Upper lobe of right lung (tissue), 1 donor: ENCODE measurements at regions not wholly inside any gene's neighbourhood (a gene's known extent, or its start where the extent isn't known, plus 50 kb on each side); places are given as distances from the start of the nearest gene placed in this dataset.
"Not testable (repeated sequence)": the region's sequence is repeated elsewhere in the genome, so short reads cannot be mapped to it uniquely, and the experiment has no call there.

Experiments
- ATAC-seq: fragments of 200-7000 bp; cut with Tn5 transposase; one replicate; pipeline ENCODE4 v1.9.1; 2020; ENCODE audit warnings: mild to moderate bottlenecking, moderate library complexity
- DNase-seq: peaks from one replicate; pipeline ENCODE4 v3.0.0-alpha.2; 2020
- H3K27ac ChIP-seq: fragments of 200-600 bp; one replicate; pipeline ENCODE4 v1.8.0; 2022
- H3K27me3 ChIP-seq: fragments of 200-600 bp; one replicate; pipeline ENCODE4 v1.8.0; 2022; ENCODE audit warnings: mild to moderate bottlenecking
- H3K36me3 ChIP-seq: fragments of 200-600 bp; one replicate; pipeline ENCODE4 v1.8.0; 2022
- H3K4me1 ChIP-seq: fragments of 200-600 bp; one replicate; pipeline ENCODE4 v1.8.0; 2022
- H3K4me3 ChIP-seq: fragments of 200-600 bp; one replicate; pipeline ENCODE4 v1.8.0; 2022; ENCODE audit warnings: mild to moderate bottlenecking
- H3K9me3 ChIP-seq: fragments of 200-600 bp; one replicate; pipeline ENCODE4 v1.8.0; 2022
- CTCF ChIP-seq: fragments of 200-600 bp; IDR thresholded peaks from one replicate; pipeline ENCODE4 v1.8.0; 2022; ENCODE audit warnings: antibody characterized with exemption
- intact Hi-C: fragments of 100-400 bp; cut with DNase I; formaldehyde crosslinking; loops from one replicate; pipeline ENCODE4 v1.11.0; 2022
- donor health status: DM: no; HTN: yes; CAD: no; lungs with severe emphysema.

- TF ChIP-seq CTCF = no peak
- no peak overlapping the region for H3K4me3 ChIP-seq
- intact Hi-C loops = no loop called here
- ATAC-seq = no peak
- no peaks in the 10 kb centered on the region for H3K36me3 ChIP-seq
- H3K4me1 ChIP-seq = no peaks in the 10 kb centered on the region
- H3K27ac ChIP-seq = no peak overlapping the region
- H3K9me3 ChIP-seq = no peaks in the 10 kb centered on the region
- DNase-seq = no peak
- H3K27me3 ChIP-seq = no peaks in the 10 kb centered on the region
Measured at GRCh38 chr21:28025111-28025510, 967.6 kb downstream of the LTN1 start.

GRCh38 chr21:28018741-28019669 is 973.7 kb downstream of the LTN1 start:
- no peaks in the 10 kb centered on the region for H3K36me3 ChIP-seq
- peak; percentile 44 for ATAC-seq
- no peak for TF ChIP-seq CTCF
- no peak overlapping the region for H3K4me3 ChIP-seq
- no peaks in the 10 kb centered on the region for H3K4me1 ChIP-seq
- H3K9me3 ChIP-seq = no peaks in the 10 kb centered on the region
- DNase-seq = no peak
- H3K27me3 ChIP-seq = no peaks in the 10 kb centered on the region
- H3K27ac ChIP-seq = no peak overlapping the region
- intact Hi-C loops = no loop called here

GRCh38 chr21:28018213-28018612 is 974.5 kb downstream of the LTN1 start:
- H3K9me3 ChIP-seq = no peaks in the 10 kb centered on the region
- H3K36me3 ChIP-seq = no peaks in the 10 kb centered on the region
- H3K4me3 ChIP-seq = no peak overlapping the region
- no peak overlapping the region for H3K27ac ChIP-seq
- H3K27me3 ChIP-seq = no peaks in the 10 kb centered on the region
- no peaks in the 10 kb centered on the region for H3K4me1 ChIP-seq
- DNase-seq = no peak
- TF ChIP-seq CTCF = no peak
- intact Hi-C loops = no loop called here
- ATAC-seq = no peak

DNA sequence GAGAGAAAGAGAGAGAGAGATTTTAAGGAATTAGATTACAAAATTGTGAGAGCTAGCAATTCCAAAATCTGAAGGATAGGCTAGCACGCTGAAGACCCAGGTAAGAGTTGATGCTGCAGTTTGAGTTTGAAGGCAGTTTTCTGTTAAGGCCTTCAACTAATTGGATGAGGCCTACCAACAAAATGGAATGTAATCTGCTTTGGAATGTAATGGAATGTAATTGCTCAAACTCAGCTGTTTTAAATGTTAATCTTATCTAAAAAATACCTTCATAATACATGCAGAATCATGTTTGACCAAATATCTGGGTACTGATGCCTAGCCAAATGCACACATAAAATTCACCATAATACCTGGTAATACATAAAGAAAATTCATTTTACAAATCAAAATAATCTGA is 976.1 kb downstream of the LTN1 start:
- no peaks in the 10 kb centered on the region for H3K27me3 ChIP-seq
- no peak overlapping the region for H3K27ac ChIP-seq
- intact Hi-C loops = no loop called here
- no peaks in the 10 kb centered on the region for H3K36me3 ChIP-seq
- no peak overlapping the region for H3K4me3 ChIP-seq
- no peaks in the 10 kb centered on the region for H3K9me3 ChIP-seq
- no peak for TF ChIP-seq CTCF
- no peaks in the 10 kb centered on the region for H3K4me1 ChIP-seq
- DNase-seq (no peak), ATAC-seq (no peak)

DNA sequence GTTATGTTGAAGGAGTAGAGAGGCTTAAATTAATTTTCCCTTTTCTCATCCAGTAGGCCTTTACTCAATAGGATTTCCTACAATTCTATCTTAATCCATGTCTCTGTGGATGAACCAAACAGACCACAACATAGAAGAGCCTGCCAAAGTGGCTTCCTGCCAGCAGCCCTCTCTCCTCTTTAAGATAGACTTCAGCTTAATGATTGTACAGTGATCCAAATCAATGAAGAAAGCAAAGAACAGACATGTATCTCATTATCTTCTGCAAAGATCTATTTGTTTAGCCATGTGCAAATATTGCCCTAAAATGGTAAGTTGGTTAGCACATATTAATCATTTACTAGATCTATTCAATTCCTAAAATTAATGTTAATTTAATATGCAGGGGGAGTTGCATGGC is 979.6 kb downstream of the LTN1 start:
- H3K4me1 ChIP-seq, H3K27me3 ChIP-seq, H3K9me3 ChIP-seq, H3K36me3 ChIP-seq, ATAC-seq, DNase-seq, H3K27ac ChIP-seq, H3K4me3 ChIP-seq, intact Hi-C loops: not testable (repeated sequence)

GRCh38 chr21:28011970-28012369 is 980.7 kb downstream of the LTN1 start:
- H3K36me3 ChIP-seq, H3K4me3 ChIP-seq, intact Hi-C loops, ATAC-seq, H3K27ac ChIP-seq, DNase-seq, H3K27me3 ChIP-seq, H3K4me1 ChIP-seq, H3K9me3 ChIP-seq: not testable (repeated sequence)

GRCh38 chr21:28008245-28008644 is 984.4 kb downstream of the LTN1 start:
- H3K27me3 ChIP-seq, H3K4me3 ChIP-seq, H3K36me3 ChIP-seq, H3K4me1 ChIP-seq, H3K9me3 ChIP-seq, ATAC-seq, intact Hi-C loops, H3K27ac ChIP-seq, DNase-seq: not testable (repeated sequence)

DNA sequence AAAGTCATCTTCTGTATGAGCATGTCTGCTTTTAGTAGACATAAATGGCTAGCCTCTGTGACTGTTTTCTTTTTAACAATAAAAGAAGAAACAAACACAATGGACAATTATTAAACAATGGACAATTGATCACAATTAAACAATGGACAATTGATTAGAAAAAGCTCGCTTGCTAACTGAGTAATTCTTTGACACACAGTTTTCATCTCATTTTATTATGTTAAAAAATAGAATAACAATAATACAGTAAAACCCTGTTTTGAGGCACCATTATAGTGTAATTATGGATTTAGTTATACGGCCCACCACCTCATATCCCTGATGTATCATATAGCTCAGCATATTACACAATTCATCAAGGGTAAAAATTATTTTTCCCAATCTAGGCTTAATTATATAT is 989.0 kb downstream of the LTN1 start:
- H3K36me3 ChIP-seq, H3K9me3 ChIP-seq, H3K4me3 ChIP-seq, ATAC-seq, H3K27ac ChIP-seq, H3K4me1 ChIP-seq, intact Hi-C loops, DNase-seq, H3K27me3 ChIP-seq: not testable (repeated sequence)

DNA sequence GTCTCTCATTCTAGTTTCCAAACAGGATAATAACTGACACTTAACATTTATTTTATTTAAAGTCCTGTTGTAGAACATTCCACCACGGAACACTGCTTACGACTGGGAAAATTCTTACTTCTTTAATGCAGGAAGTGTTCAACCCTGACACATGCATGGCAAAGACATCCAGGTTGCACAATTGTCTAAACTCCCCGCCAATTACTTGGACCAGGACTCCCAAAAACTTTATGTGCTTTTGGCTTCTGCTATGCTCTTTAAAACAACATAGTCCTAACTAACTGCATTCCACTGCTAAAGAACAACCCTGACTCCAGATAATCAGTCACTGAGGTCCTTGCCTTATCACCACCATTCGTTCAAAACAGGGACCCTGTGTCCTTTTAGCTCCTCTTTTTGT is 995.8 kb downstream of the LTN1 start:
- H3K9me3 ChIP-seq, intact Hi-C loops, ATAC-seq, H3K36me3 ChIP-seq, H3K4me1 ChIP-seq, DNase-seq, H3K4me3 ChIP-seq, H3K27me3 ChIP-seq, H3K27ac ChIP-seq: not testable (repeated sequence)

DNA sequence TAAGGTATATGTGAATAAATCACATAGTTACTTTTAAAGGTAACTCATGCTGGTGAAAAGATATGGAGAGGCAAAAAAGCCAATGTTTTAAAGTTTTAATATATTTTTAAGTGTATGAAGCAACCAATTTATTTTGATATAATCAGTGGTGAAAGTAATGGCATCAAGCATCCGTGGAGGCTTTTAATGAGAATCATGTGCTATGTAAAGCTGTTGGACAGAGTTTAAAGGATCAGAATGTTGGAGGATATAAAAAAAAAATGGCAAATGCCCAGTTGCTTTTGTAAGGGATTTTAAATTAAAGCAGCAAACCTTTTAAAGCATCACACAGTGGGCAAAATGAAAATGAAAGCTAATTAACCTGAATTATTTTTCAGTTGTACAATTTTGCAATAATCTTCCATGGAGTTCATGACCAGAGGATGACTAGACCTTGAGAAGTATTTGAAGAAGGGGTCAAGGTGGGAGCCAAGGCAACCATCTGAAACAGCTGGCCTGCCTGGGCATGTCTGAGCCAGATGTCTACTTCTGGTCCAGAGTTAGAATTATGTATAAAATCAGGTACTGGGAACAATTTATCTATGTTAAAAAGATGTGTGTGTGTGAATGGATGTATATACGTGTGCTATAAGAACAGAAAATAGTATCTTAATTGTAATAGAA is 1007.9 kb downstream of the LTN1 start:
- ATAC-seq, H3K27me3 ChIP-seq, intact Hi-C loops, DNase-seq, H3K27ac ChIP-seq, H3K4me1 ChIP-seq, H3K4me3 ChIP-seq, H3K36me3 ChIP-seq, H3K9me3 ChIP-seq: not testable (repeated sequence)
